HFFc6 (cell line): ENCODE measurements at regions not wholly inside any gene's neighbourhood (a gene's known extent, or its start where the extent isn't known, plus 50 kb on each side); places are given as distances from the start of the nearest gene placed in this dataset.

Experiments
- DNase-seq: peaks from one replicate; pipeline ENCODE4 v3.0.0-alpha.2; 2018
- H3K27ac Mint-ChIP-seq: 2 replicates; pipeline ENCODE4 v1.8.0; 2020; ENCODE audit warnings: mild to moderate bottlenecking, mixed read lengths
- H3K27me3 Mint-ChIP-seq: 2 replicates; pipeline ENCODE4 v1.8.0; 2021; ENCODE audit warnings: mild to moderate bottlenecking, moderate library complexity, mixed read lengths; ENCODE audit not compliant: insufficient read depth
- H3K36me3 Mint-ChIP-seq: 2 replicates; pipeline ENCODE4 v1.8.0; 2021; ENCODE audit warnings: low read depth, mixed read lengths
- H3K4me1 Mint-ChIP-seq: 2 replicates; pipeline ENCODE4 v1.8.0; 2020; ENCODE audit warnings: low read depth, mixed read lengths
- H3K4me3 Mint-ChIP-seq: 2 replicates; pipeline ENCODE4 v1.8.0; 2020; ENCODE audit warnings: mild to moderate bottlenecking, moderate library complexity, mixed read lengths
- H3K9me3 Mint-ChIP-seq: 2 replicates; pipeline ENCODE4 v1.8.0; 2020; ENCODE audit warnings: mild to moderate bottlenecking, mixed read lengths
- CTCF ChIP-seq: fragments of 200-600 bp; sonication (generic); IDR thresholded peaks from 2 replicates; pipeline ENCODE4 v1.5.0; 2021; ENCODE audit warnings: antibody characterized with exemption, mild to moderate bottlenecking

DNA sequence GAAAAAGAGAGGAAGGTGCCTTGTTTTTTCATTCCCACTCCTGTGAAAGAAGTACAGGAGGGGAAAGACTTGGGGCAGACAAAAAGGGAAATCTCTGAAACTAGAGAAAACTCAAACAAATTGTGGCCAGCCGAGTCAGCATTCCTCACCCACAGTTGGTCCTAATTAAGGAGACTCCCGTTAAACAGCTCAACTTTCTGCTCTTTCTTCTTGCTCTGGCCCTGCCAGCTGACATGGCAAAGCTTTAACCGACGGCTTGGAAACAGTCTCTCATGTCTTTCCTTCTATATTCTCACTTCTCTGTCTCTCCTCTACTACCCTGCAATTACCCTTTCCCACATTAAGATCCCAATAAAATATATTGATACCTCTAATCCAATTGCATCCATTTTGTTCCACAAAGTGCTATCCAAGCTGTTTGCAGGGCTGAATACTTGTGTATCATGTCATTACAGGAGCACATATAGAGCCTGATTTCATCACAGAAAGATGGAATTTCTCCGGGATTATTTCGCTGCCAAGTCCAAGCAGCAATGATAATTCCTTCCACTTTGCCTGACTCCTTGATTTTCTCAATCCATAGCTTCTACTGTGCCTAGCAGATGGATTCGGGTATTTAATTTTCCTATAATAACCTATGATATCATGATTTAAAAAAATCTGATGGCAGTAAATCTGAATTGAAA is 65.4 kb upstream of the IPO9 start:
- H3K27me3 Mint-ChIP-seq = peaks cover 4% of the 10 kb centered on the region; the same call in 1 of the 2 replicates
- TF ChIP-seq CTCF = no peak
- H3K27ac Mint-ChIP-seq = peak overlapping the region; percentile 93
- peaks cover 85% of the 10 kb centered on the region for H3K4me1 Mint-ChIP-seq
- H3K4me3 Mint-ChIP-seq = peak overlapping the region; percentile 76
- no peaks in the 10 kb centered on the region for H3K9me3 Mint-ChIP-seq
- peak; percentile 61 for DNase-seq
- H3K36me3 Mint-ChIP-seq = peaks cover 14% of the 10 kb centered on the region

GRCh38 chr1:201764166-201764565 is 64.8 kb upstream of the IPO9 start:
- Mint-ChIP-seq H3K4me1 (peaks cover 82% of the 10 kb centered on the region), H3K9me3 (no peaks in the 10 kb centered on the region), H3K4me3 (peak overlapping the region; percentile 76), H3K36me3 (peaks cover 12% of the 10 kb centered on the region), H3K27ac (peak overlapping the region; percentile 93), H3K27me3 (peaks cover 4% of the 10 kb centered on the region; the same call in 1 of the 2 replicates)
- no peak for DNase-seq
- no peak for TF ChIP-seq CTCF

DNA sequence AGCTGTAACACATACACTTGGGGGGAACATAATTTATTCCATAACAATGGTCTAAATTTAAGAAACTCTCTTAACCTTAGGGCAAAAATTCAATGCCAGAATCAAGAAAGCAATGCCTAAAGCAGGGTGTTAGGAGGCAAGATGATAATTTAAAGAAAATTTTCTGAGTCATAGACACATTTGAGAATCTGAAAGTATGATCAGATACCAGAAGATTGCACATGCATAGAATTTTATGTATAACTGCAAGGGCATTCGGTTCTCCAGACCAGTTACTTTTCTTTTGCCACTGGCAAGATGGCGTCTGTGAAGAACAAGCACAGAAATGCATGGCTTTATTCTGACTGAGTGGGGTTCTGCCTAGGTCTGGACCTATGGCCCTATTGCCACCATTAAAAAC is 64.4 kb upstream of the IPO9 start:
- Mint-ChIP-seq H3K4me1 (peaks cover 82% of the 10 kb centered on the region), H3K4me3 (peak overlapping the region; percentile 76), H3K27ac (peak overlapping the region; percentile 93), H3K27me3 (peaks cover 4% of the 10 kb centered on the region; the same call in 1 of the 2 replicates), H3K9me3 (no peaks in the 10 kb centered on the region), H3K36me3 (peaks cover 12% of the 10 kb centered on the region)
- no peak for DNase-seq
- no peak for TF ChIP-seq CTCF

- peak; percentile 79 for DNase-seq
- H3K36me3 Mint-ChIP-seq = peaks cover 27% of the 10 kb centered on the region
- peak overlapping the region; percentile 93 for H3K27ac Mint-ChIP-seq
- no peak for TF ChIP-seq CTCF
- H3K4me1 Mint-ChIP-seq = peaks cover 78% of the 10 kb centered on the region
- no peaks in the 10 kb centered on the region; the same call in 1 of the 2 replicates for H3K27me3 Mint-ChIP-seq
- peaks cover 14% of the 10 kb centered on the region for H3K9me3 Mint-ChIP-seq
- peak overlapping the region; percentile 50 for H3K4me3 Mint-ChIP-seq
These were observed 62.7 kb upstream of the IPO9 start for GRCh38 chr1:201766131-201766866.

- Mint-ChIP-seq H3K27me3 (no peaks in the 10 kb centered on the region; the same call in 1 of the 2 replicates), H3K27ac (no peak overlapping the region), H3K4me3 (no peak overlapping the region), H3K9me3 (peaks cover 24% of the 10 kb centered on the region), H3K36me3 (peaks cover 30% of the 10 kb centered on the region), H3K4me1 (peaks cover 78% of the 10 kb centered on the region)
- no peak for DNase-seq
- no peak for TF ChIP-seq CTCF
These were observed 61.6 kb upstream of the IPO9 start for GRCh38 chr1:201767339-201767738.
